OCI-LY1 (cell line): ENCODE measurements at regions not wholly inside any gene's neighbourhood (a gene's known extent, or its start where the extent isn't known, plus 50 kb on each side); places are given as distances from the start of the nearest gene placed in this dataset.

Experiments used
- H2AFZ ChIP-seq: fragments of 200-600 bp; sonication (generic), shearing (Covaris generic); 2 replicates; pipeline ENCODE4 v1.6.0; 2014; ENCODE audit warnings: antibody characterized with exemption, mild to moderate bottlenecking, low read length
- H3F3A ChIP-seq: fragments of 200-600 bp; sonication (generic), shearing (Covaris generic); 2 replicates; pipeline ENCODE4 v1.6.0; 2014; ENCODE audit warnings: mild to moderate bottlenecking, antibody characterized with exemption, low read length, moderate library complexity; ENCODE audit not compliant: insufficient read depth
- H3K27ac ChIP-seq: fragments of 200-600 bp; sonication (generic); 2 replicates; pipeline ENCODE4 v1.5.1; 2014; ENCODE audit warnings: low read length, mixed run types, mild to moderate bottlenecking, low read depth; ENCODE audit not compliant: poor library complexity, severe bottlenecking
- H3K27me3 ChIP-seq: fragments of 200-600 bp; sonication (generic); 2 replicates; pipeline ENCODE4 v1.6.0; 2014; ENCODE audit warnings: antibody characterized with exemption, mild to moderate bottlenecking, low read length, moderate library complexity; ENCODE audit not compliant: insufficient read depth
- H3K36me3 ChIP-seq: fragments of 200-600 bp; sonication (generic); 2 replicates; pipeline ENCODE4 v1.6.1; 2014; ENCODE audit warnings: mild to moderate bottlenecking, antibody characterized with exemption, low read length, moderate library complexity, mixed read lengths; ENCODE audit not compliant: insufficient read depth
- H3K4me1 ChIP-seq: fragments of 200-600 bp; sonication (generic); 2 replicates; pipeline ENCODE4 v1.5.1; 2014; ENCODE audit warnings: mild to moderate bottlenecking, low read length, moderate library complexity; ENCODE audit not compliant: insufficient read depth, severe bottlenecking
- H3K4me2 ChIP-seq: fragments of 200-600 bp; sonication (generic), shearing (Covaris generic); 2 replicates; pipeline ENCODE4 v1.6.1; 2014; ENCODE audit warnings: low read length
- H3K4me3 ChIP-seq: fragments of 200-600 bp; sonication (generic); 2 replicates; pipeline ENCODE4 v1.5.1; 2014; ENCODE audit warnings: low read length, low read depth, mild to moderate bottlenecking, mixed read lengths; ENCODE audit not compliant: poor library complexity, severe bottlenecking
- H3K79me2 ChIP-seq: fragments of 200-600 bp; shearing (Covaris generic); 2 replicates; pipeline ENCODE4 v1.6.1; 2016; ENCODE audit warnings: mixed run types, low read length, mixed read lengths; ENCODE audit not compliant: insufficient read depth
- H3K9ac ChIP-seq: fragments of 200-600 bp; sonication (generic), shearing (Covaris generic); 2 replicates; pipeline ENCODE4 v1.6.1; 2014; ENCODE audit warnings: mild to moderate bottlenecking, low read length, mixed read lengths
- H3K9me2 ChIP-seq: fragments of 200-600 bp; sonication (generic), shearing (Covaris generic); 2 replicates; pipeline ENCODE4 v1.6.1; 2014; ENCODE audit warnings: low read depth, mild to moderate bottlenecking, low read length, mixed read lengths
- H3K9me3 ChIP-seq: fragments of 200-600 bp; shearing (Covaris generic); 2 replicates; pipeline ENCODE4 v1.6.1; 2014; ENCODE audit warnings: low read length, mixed read lengths
- H4K20me1 ChIP-seq: fragments of 200-600 bp; sonication (generic), shearing (Covaris generic); 2 replicates; pipeline ENCODE4 v1.6.0; 2016; ENCODE audit warnings: mild to moderate bottlenecking, low read length; ENCODE audit not compliant: insufficient read depth
- EZH2 ChIP-seq: fragments of 200-600 bp; sonication (generic), shearing (Covaris generic); IDR thresholded peaks from 2 replicates; pipeline ENCODE4 v1.8.0; 2017; ENCODE audit warnings: borderline replicate concordance, mixed run types, mild to moderate bottlenecking, antibody characterized with exemption, low read length, moderate library complexity, mixed read lengths
- TF ChIP-seq, protein P1 (sequence below): fragments of 200-600 bp; sonication (generic), shearing (Covaris generic); IDR thresholded peaks from 2 replicates; pipeline ENCODE4 v1.5.1; 2017; ENCODE audit warnings: mild to moderate bottlenecking, antibody characterized with exemption, low read length, moderate library complexity, mixed read lengths

DNA sequence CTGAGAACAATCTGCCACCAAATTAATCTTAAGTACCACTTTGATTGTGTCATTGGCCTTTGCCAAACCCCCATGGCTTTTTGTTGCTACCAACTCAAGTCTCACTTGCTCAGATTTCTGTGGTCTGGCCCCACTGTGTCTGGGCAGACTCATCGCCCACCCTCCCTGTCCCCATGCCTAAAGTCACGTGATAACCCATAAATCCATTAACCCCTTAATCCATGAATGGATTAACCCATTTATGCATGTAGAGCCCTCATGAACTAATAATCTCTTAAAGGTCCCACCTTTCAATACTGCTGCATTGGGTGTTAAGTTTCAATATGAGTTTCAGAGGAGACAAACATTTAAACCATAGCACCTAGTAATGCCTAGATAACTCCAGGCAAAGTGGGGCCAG lies 78.5 kb upstream of the BLTP1 start:
- Histone ChIP-seq H3K4me1 (no peaks in the 10 kb centered on the region), H3K4me3 (no peak overlapping the region), H3K27me3 (no peaks in the 10 kb centered on the region), H3K4me2 (no peak overlapping the region), H3K79me2 (no peaks in the 10 kb centered on the region), H4K20me1 (no peaks in the 10 kb centered on the region), H3K36me3 (no peaks in the 10 kb centered on the region), H3K27ac (no peak overlapping the region), H3K9me3 (no peaks in the 10 kb centered on the region), H3K9ac (no peak overlapping the region), H3F3A (no peaks in the 10 kb centered on the region), H3K9me2 (no peaks in the 10 kb centered on the region), H2AFZ (no peak overlapping the region)
- TF ChIP-seq EZH2 = no peak
- TF ChIP-seq, protein P1, sequence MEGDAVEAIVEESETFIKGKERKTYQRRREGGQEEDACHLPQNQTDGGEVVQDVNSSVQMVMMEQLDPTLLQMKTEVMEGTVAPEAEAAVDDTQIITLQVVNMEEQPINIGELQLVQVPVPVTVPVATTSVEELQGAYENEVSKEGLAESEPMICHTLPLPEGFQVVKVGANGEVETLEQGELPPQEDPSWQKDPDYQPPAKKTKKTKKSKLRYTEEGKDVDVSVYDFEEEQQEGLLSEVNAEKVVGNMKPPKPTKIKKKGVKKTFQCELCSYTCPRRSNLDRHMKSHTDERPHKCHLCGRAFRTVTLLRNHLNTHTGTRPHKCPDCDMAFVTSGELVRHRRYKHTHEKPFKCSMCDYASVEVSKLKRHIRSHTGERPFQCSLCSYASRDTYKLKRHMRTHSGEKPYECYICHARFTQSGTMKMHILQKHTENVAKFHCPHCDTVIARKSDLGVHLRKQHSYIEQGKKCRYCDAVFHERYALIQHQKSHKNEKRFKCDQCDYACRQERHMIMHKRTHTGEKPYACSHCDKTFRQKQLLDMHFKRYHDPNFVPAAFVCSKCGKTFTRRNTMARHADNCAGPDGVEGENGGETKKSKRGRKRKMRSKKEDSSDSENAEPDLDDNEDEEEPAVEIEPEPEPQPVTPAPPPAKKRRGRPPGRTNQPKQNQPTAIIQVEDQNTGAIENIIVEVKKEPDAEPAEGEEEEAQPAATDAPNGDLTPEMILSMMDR = no peak

DNA sequence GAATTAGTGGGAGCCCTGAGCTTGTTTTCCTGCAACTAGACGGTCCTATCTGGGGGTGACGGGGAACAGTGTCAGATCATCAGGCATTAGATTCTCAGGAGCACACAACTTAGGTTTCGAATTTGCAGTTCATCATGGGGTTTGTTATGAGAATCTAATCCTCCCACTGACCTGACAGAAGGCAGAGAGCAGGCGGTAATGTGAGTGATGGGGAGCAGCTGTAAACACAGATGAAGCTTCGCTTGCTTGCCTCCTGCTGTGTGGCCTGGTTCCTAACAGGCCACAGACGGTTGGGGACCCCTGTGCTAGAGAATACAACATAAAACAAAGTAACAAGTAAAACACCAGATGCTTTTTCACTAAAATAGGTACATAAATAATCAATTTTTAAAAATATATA lies 86.2 kb upstream of the BLTP1 start:
- Histone ChIP-seq H3K4me1 (no peaks in the 10 kb centered on the region), H3K27me3 (no peaks in the 10 kb centered on the region), H4K20me1 (no peaks in the 10 kb centered on the region), H2AFZ (no peak overlapping the region), H3K36me3 (no peaks in the 10 kb centered on the region), H3F3A (no peaks in the 10 kb centered on the region), H3K9me3 (no peaks in the 10 kb centered on the region), H3K9ac (no peak overlapping the region), H3K27ac (no peak overlapping the region), H3K79me2 (no peaks in the 10 kb centered on the region), H3K4me2 (no peak overlapping the region), H3K4me3 (no peak overlapping the region), H3K9me2 (no peaks in the 10 kb centered on the region)
- TF ChIP-seq, protein P1 = no peak
- TF ChIP-seq EZH2 = no peak

DNA sequence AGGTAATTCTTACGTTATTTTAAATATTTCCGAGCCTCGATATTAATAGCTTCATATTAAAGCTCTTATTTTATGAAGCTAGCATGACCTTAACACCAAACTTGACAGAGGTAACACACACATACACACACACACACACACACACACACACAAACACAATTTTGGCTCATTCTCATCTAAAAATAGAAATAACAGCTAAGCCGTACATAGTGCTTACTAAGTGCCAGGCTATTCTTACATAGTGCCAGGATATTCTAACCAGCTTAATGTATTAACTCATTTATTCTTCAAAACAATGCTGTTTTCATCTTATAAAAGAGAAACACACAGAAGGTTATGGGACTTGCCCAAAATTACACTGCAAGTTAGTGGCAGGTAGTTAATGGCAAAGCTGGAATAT lies 87.0 kb upstream of the BLTP1 start:
- Histone ChIP-seq H3K36me3 (no peaks in the 10 kb centered on the region), H3K9me3 (no peaks in the 10 kb centered on the region), H3K79me2 (no peaks in the 10 kb centered on the region), H4K20me1 (no peaks in the 10 kb centered on the region), H3K9ac (no peak overlapping the region), H3K27ac (no peak overlapping the region), H3K4me3 (no peak overlapping the region), H3K4me1 (no peaks in the 10 kb centered on the region), H3F3A (no peaks in the 10 kb centered on the region), H2AFZ (no peak overlapping the region), H3K27me3 (no peaks in the 10 kb centered on the region), H3K4me2 (no peak overlapping the region), H3K9me2 (no peaks in the 10 kb centered on the region)
- no peak for TF ChIP-seq EZH2
- TF ChIP-seq, protein P1 = no peak
